ENCODE measurements at regions not wholly inside any gene's neighbourhood (a gene's known extent, or its start where the extent isn't known, plus 50 kb on each side); places are given as distances from the start of the nearest gene placed in this dataset.

DNA sequence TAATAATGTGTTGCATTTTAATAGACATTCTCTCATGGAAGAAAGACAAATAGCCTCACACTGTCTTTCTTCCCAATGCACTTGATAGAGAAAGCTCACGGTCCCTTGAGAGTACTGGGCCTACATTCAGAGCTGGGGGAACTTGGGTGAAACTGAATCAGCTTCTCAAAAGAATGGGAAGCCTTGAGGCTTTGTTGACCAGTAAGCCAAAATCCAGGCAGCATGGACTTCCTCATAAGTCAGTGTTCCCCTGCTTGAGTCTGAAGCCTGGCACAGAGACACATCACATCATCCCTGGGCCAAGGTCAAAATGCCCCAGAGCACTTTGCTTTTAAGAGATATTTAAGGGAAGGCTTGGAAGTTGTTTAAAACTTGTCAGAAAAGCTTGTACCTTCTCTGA lies 302.2 kb upstream of the SALL1 start:
- BruUV-seq (replicated peaks): no TSS peak
- dilution Hi-C loops (cut with MboI; ENCODE audit: extremely low pct_ligation_motif_present, low sequenced_read_pairs) (no loop called here), intact Hi-C loops (cut with micrococcal nuclease) (no loop called here)
- H3K27me3 ChIP-seq (ENCODE audit: control insufficient read depth in 2 of 2, insufficient read depth in 2 of 2, low read length in 2 of 2): no peaks in the 10 kb centered on the region
- CTCF ChIA-PET: no interaction called here
- H3K4me2 ChIP-seq (ENCODE audit: insufficient read depth, low read length): no peak overlapping the region
- TF ChIP-seq FOS (IDR thresholded peaks at IDR 0.05; ENCODE audit: borderline replicate concordance, insufficient read depth, low read length) (no peak), POLR2A (IDR thresholded peaks at IDR 0.05; ENCODE audit: low read depth, low read length) (no peak), JUN (IDR thresholded peaks at IDR 0.05; ENCODE audit: borderline replicate concordance, insufficient read depth, insufficient read length, low read depth) (no peak), MYC (IDR thresholded peaks at IDR 0.05; ENCODE audit: low read depth, low read length) (no peak), GATA2 (IDR thresholded peaks at IDR 0.05; ENCODE audit: insufficient read depth, insufficient read length, low read depth, low read length) (no peak), POLR2AphosphoS5 (IDR thresholded peaks at IDR 0.05; ENCODE audit: insufficient read depth, low read depth, low read length) (no peak), EZH2 (IDR thresholded peaks at IDR 0.05; ENCODE audit: borderline replicate concordance, low read depth, low read length, severe bottlenecking) (no peak)
- TF ChIP-seq, protein P1, sequence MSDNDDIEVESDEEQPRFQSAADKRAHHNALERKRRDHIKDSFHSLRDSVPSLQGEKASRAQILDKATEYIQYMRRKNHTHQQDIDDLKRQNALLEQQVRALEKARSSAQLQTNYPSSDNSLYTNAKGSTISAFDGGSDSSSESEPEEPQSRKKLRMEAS (IDR thresholded peaks at IDR 0.05; ENCODE audit: insufficient read depth, insufficient read length): no peak
- TF ChIP-seq, protein P2, sequence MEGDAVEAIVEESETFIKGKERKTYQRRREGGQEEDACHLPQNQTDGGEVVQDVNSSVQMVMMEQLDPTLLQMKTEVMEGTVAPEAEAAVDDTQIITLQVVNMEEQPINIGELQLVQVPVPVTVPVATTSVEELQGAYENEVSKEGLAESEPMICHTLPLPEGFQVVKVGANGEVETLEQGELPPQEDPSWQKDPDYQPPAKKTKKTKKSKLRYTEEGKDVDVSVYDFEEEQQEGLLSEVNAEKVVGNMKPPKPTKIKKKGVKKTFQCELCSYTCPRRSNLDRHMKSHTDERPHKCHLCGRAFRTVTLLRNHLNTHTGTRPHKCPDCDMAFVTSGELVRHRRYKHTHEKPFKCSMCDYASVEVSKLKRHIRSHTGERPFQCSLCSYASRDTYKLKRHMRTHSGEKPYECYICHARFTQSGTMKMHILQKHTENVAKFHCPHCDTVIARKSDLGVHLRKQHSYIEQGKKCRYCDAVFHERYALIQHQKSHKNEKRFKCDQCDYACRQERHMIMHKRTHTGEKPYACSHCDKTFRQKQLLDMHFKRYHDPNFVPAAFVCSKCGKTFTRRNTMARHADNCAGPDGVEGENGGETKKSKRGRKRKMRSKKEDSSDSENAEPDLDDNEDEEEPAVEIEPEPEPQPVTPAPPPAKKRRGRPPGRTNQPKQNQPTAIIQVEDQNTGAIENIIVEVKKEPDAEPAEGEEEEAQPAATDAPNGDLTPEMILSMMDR (IDR thresholded peaks at IDR 0.05; ENCODE audit: extremely low read depth in 1 of 2, insufficient read depth in 1 of 2, low read depth in 1 of 2, low read length in 2 of 2): no peak
- no peak overlapping the region for H3K4me3 ChIP-seq (replicated peaks in 1 of 3; ENCODE audit: insufficient read depth in 1 of 3, low read depth in 1 of 3, low read length in 3 of 3)
- H4K20me1 ChIP-seq (replicated peaks; ENCODE audit: control insufficient read depth, extremely low read depth, insufficient read depth, low read length): no peaks in the 10 kb centered on the region
- H3K36me3 ChIP-seq (ENCODE audit: control insufficient read depth in 2 of 2, extremely low read depth in 1 of 2, insufficient read depth in 2 of 2, low read length in 2 of 2): no peaks in the 10 kb centered on the region
- DNase-seq (ENCODE audit: low read depth, low spot score): no peak
- no peaks in the 10 kb centered on the region for H3K9me3 ChIP-seq (replicated peaks; ENCODE audit: control insufficient read depth, insufficient read depth, low read length)
- no peaks in the 10 kb centered on the region for H3K4me1 ChIP-seq (ENCODE audit: control insufficient read depth, extremely low read depth, insufficient read depth, low read length)
- H3K9me1 ChIP-seq (replicated peaks; ENCODE audit: control insufficient read depth, extremely low read depth, insufficient read depth, low read length): no peaks in the 10 kb centered on the region
- no peak overlapping the region for H3K9ac ChIP-seq (replicated peaks; ENCODE audit: extremely low read depth, insufficient read depth, low read length)
- H3K79me2 ChIP-seq (ENCODE audit: control insufficient read depth, insufficient read depth, low read length): no peaks in the 10 kb centered on the region
- H2AFZ ChIP-seq (ENCODE audit: low read depth, low read length): no peak overlapping the region
- H3K27ac ChIP-seq (ENCODE audit: insufficient read depth, low read depth, low read length): no peak overlapping the region
- FAIRE-seq: no peak
- POLR2A ChIA-PET: no interaction called here

All from endothelial cell of umbilical vein (primary cell).